GM21825 (cell line): ENCODE measurements at regions not wholly inside any gene's neighbourhood (a gene's known extent, or its start where the extent isn't known, plus 50 kb on each side); places are given as distances from the start of the nearest gene placed in this dataset.

ENCODE experiments used
- ATAC-seq: cut with Tn5 transposase; IDR thresholded peaks from one replicate; pipeline ENCODE4 v1.9.1; 2021; ENCODE audit warnings: mild to moderate bottlenecking, moderate library complexity; ENCODE audit not compliant: unreplicated experiment

- no peak for ATAC-seq
Observed at GRCh38 chr11:100635194-100635593, 51.9 kb upstream of the ARHGAP42 start.

DNA sequence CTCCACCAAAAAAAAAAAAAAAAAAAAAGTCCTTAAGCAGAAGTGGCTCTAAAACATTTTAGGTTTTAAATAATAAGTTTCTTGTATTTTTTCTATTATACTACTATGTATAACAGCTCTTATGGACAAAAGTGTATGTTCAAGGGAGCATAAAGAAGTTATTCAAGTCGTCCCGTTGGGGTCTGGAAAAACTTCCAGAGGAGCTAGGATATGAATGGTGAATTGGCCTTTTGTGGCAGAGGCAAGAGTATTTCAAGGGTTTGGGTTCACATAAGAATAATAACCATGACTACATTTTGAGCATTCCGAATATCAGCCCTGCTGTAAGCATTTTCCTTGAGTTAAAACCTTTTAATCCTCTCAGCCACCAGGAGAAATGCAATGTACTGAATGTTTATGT, 50.6 kb upstream of the ARHGAP42 start:
- ATAC-seq = no peak
